IMR-90 (cell line): ENCODE measurements at regions not wholly inside any gene's neighbourhood (a gene's known extent, or its start where the extent isn't known, plus 50 kb on each side); places are given as distances from the start of the nearest gene placed in this dataset.
"Not testable (repeated sequence)": the region's sequence is repeated elsewhere in the genome, so short reads cannot be mapped to it uniquely, and the experiment has no call there.

Source experiments
- ATAC-seq: fragments of 200-7000 bp; cut with Tn5 transposase; 2 replicates; pipeline ENCODE4 v1.9.1; 2020; ENCODE audit warnings: low read depth, mild to moderate bottlenecking, moderate library complexity
- BruUV-seq: library from RNA; stranded (reverse); fragments of 400-500 nt; replicated peaks from 2 replicates; lab custom pipeline; 2021; lab: Mats Ljungman, UMichigan
- CTCF ChIA-PET: fragments of 300-600 bp; formaldehyde crosslinking; extraction: SDS; loops from one replicate; lab custom pipeline; 2021; ENCODE audit warnings: antibody characterized with exemption; lab: Yijun Ruan, JAX
- POLR2A ChIA-PET: fragments of 300-600 bp; sonication (Branson Sonifier 250); formaldehyde crosslinking; loops from one replicate; lab custom pipeline; 2022; ENCODE audit warnings: antibody characterized with exemption; ENCODE audit not compliant: unreplicated experiment; lab: Charles Lee
- DNase-seq: peaks from one replicate; pipeline ENCODE4 v3.0.0; 2013
- H2AFZ ChIP-seq: replicated peaks from 2 replicates; pipeline ENCODE3; 2013; ENCODE audit warnings: low read length, mild to moderate bottlenecking; ENCODE audit not compliant: poor library complexity
- H2AK5ac ChIP-seq: 2 replicates; pipeline ENCODE4 v1.6.1; 2013; ENCODE audit warnings: low read depth, low read length, inconsistent platforms
- H2AK9ac ChIP-seq: replicated peaks from 2 replicates; pipeline ENCODE3; 2013; ENCODE audit warnings: mild to moderate bottlenecking, low read depth, low read length, moderate library complexity; ENCODE audit not compliant: poor library complexity
- H2BK120ac ChIP-seq: 2 replicates; pipeline ENCODE4 v1.6.1; 2013; ENCODE audit warnings: low read depth, low read length, inconsistent platforms
- H2BK15ac ChIP-seq: 3 replicates; pipeline ENCODE4 v1.6.1; 2013; ENCODE audit warnings: low read depth, low read length, inconsistent platforms
- H2BK20ac ChIP-seq: 2 replicates; pipeline ENCODE4 v1.6.1; 2013; ENCODE audit warnings: low read depth, mild to moderate bottlenecking, inconsistent platforms, low read length, moderate library complexity
- H2BK5ac ChIP-seq: 2 replicates; pipeline ENCODE4 v1.6.1; 2013; ENCODE audit warnings: mild to moderate bottlenecking, low read depth, low read length, inconsistent platforms; ENCODE audit not compliant: poor library complexity, severe bottlenecking
- H3K14ac ChIP-seq: replicated peaks from 2 replicates; pipeline ENCODE4 v1.6.1; 2013; ENCODE audit warnings: low read depth, low read length, inconsistent platforms
- H3K18ac ChIP-seq: 2 replicates; pipeline ENCODE4 v1.6.1; 2013; ENCODE audit warnings: low read depth, low read length, control low read depth
- H3K23ac ChIP-seq: 2 replicates; pipeline ENCODE4 v1.6.1; 2013; ENCODE audit warnings: low read depth, low read length, inconsistent platforms
- H3K27ac ChIP-seq: 2 replicates; pipeline ENCODE4 v1.5.1; 2013; ENCODE audit warnings: mild to moderate bottlenecking, control low read depth, low read length; ENCODE audit not compliant: insufficient read depth
- H3K27me3 ChIP-seq: 2 replicates; pipeline ENCODE4 v1.6.1; 2013; ENCODE audit warnings: low read length; ENCODE audit not compliant: control insufficient read depth, insufficient read depth
- H3K36me3 ChIP-seq: 2 replicates; pipeline ENCODE4 v1.6.1; 2013; ENCODE audit warnings: low read length, mixed read lengths; ENCODE audit not compliant: control insufficient read depth, insufficient read depth
- H3K4ac ChIP-seq: 2 replicates; pipeline ENCODE4 v1.6.1; 2013; ENCODE audit warnings: low read depth, low read length, inconsistent platforms
- H3K4me1 ChIP-seq: 2 replicates; pipeline ENCODE4 v1.6.1; 2013; ENCODE audit warnings: low read length, mixed read lengths; ENCODE audit not compliant: control insufficient read depth, insufficient read depth
- H3K4me2 ChIP-seq: 2 replicates; pipeline ENCODE4 v1.6.1; 2013; ENCODE audit warnings: low read depth, mild to moderate bottlenecking, control low read depth, low read length, moderate library complexity
- H3K4me3 ChIP-seq: 2 replicates; pipeline ENCODE4 v1.5.1; 2013; ENCODE audit warnings: low read depth, mild to moderate bottlenecking, control low read depth, low read length, moderate library complexity; ENCODE audit not compliant: insufficient read depth
- H3K56ac ChIP-seq: 2 replicates; pipeline ENCODE4 v1.6.1; 2013; ENCODE audit warnings: low read length, inconsistent platforms; ENCODE audit not compliant: insufficient read depth; ENCODE audit errors: extremely low read depth
- H3K79me1 ChIP-seq, 2 experiments: 2 replicates each; pipeline ENCODE4 v1.6.1; 2013; ENCODE audit warnings: low read length in 2 of 2, inconsistent platforms in 1 of 2, low read depth in 1 of 2
- H3K9ac ChIP-seq: 2 replicates; pipeline ENCODE4 v1.6.1; 2013; ENCODE audit warnings: low read depth, low read length, control low read depth
- H3K9me1 ChIP-seq: 2 replicates; pipeline ENCODE4 v1.6.1; 2013; ENCODE audit warnings: low read length, inconsistent platforms; ENCODE audit not compliant: insufficient read depth
- H3K9me3 ChIP-seq: 2 replicates; pipeline ENCODE4 v1.6.1; 2013; ENCODE audit warnings: low read length; ENCODE audit not compliant: control insufficient read depth, insufficient read depth
- H4K20me1 ChIP-seq: 2 replicates; pipeline ENCODE4 v1.6.1; 2013; ENCODE audit warnings: low read length, inconsistent platforms; ENCODE audit not compliant: insufficient read depth
- H4K5ac ChIP-seq: 2 replicates; pipeline ENCODE4 v1.6.1; 2013; ENCODE audit warnings: mild to moderate bottlenecking, low read depth, low read length, control low read depth
- H4K8ac ChIP-seq, 2 experiments: 2 replicates each; pipeline ENCODE4 v1.6.1; 2013; ENCODE audit warnings: low read depth in 2 of 2, low read length in 2 of 2, control low read depth in 1 of 2, inconsistent platforms in 1 of 2
- H4K91ac ChIP-seq: 2 replicates; pipeline ENCODE4 v1.6.1; 2013; ENCODE audit warnings: low read depth, low read length, inconsistent platforms; ENCODE audit not compliant: insufficient read depth
- CHD1 ChIP-seq: IDR thresholded peaks from 2 replicates; pipeline ENCODE4 v1.6.1; 2012; ENCODE audit warnings: low read depth, low read length, improper control_type of control experiment
- ELK1 ChIP-seq: fragments of 150-350 bp; IDR thresholded peaks from 2 replicates; pipeline ENCODE4 v1.6.1; 2016; ENCODE audit warnings: low read depth, mild to moderate bottlenecking, low read length, moderate library complexity, borderline replicate concordance
- MXI1 ChIP-seq: IDR thresholded peaks from 2 replicates; pipeline ENCODE4 v1.6.1; 2012; ENCODE audit warnings: low read depth, mild to moderate bottlenecking, low read length, moderate library complexity, borderline replicate concordance
- NFE2L2 ChIP-seq: fragments of 150-350 bp; IDR thresholded peaks from 2 replicates; pipeline ENCODE4 v1.6.1; 2016; ENCODE audit warnings: low read depth, mild to moderate bottlenecking, low read length
- SMC3 ChIP-seq: fragments of 150-350 bp; IDR thresholded peaks from 2 replicates; pipeline ENCODE4 v1.6.1; 2016; ENCODE audit warnings: low read depth, mild to moderate bottlenecking, antibody characterized with exemption, low read length, moderate library complexity
- WGBS, 2 experiments: methylation state at CpG; one replicate each; pipeline versions ENCODE4 v1.1.5 to v1.1.7; 2013; ENCODE audit warnings: missing lambda C conversion rate in 2 of 2; ENCODE audit not compliant: insufficient read length in 1 of 2; ENCODE audit errors: extremely low coverage in 2 of 2; 5-methylcytosine and 5-hydroxymethylcytosine counted together
- dilution Hi-C: fragments of 300-500 bp; cut with HindIII; formaldehyde crosslinking; loops from one replicate; pipeline ENCODE4 v1.14.3; 2018; ENCODE audit warnings: low sequenced_read_pairs; ENCODE audit not compliant: unreplicated experiment
- in situ Hi-C: fragments of 300-500 bp; cut with MboI; formaldehyde crosslinking; loops from 3 replicates; pipeline ENCODE4 v1.14.3; 2019; ENCODE audit warnings: low sequenced_read_pairs, inconsistent platforms, mixed read lengths
- intact Hi-C: fragments of 100-400 bp; cut with micrococcal nuclease; formaldehyde crosslinking; loops from 2 replicates; pipeline ENCODE4 v1.10.0; 2022

GRCh38 chr14:35193161-35193560 is 70.8 kb downstream of the PRORP start:
- Histone ChIP-seq H3K23ac (no peak overlapping the region), H3K27me3 (no peaks in the 10 kb centered on the region), H3K14ac (no peak overlapping the region)

GRCh38 chr14:35194183-35194582 is 71.8 kb downstream of the PRORP start:
- H2BK120ac ChIP-seq, H3K27me3 ChIP-seq, DNase-seq, dilution Hi-C loops, H3K18ac ChIP-seq, H3K36me3 ChIP-seq, H3K4me1 ChIP-seq, H2AK5ac ChIP-seq, ATAC-seq, H3K9ac ChIP-seq, H3K4ac ChIP-seq, H3K27ac ChIP-seq, intact Hi-C loops, H2BK20ac ChIP-seq, H4K91ac ChIP-seq, POLR2A ChIA-PET, H3K4me2 ChIP-seq, H3K23ac ChIP-seq, BruUV-seq, H2AK9ac ChIP-seq, H3K4me3 ChIP-seq, H4K5ac ChIP-seq, H2BK5ac ChIP-seq, H3K56ac ChIP-seq, H3K9me1 ChIP-seq, H4K20me1 ChIP-seq, in situ Hi-C loops, H4K8ac ChIP-seq, H2AFZ ChIP-seq, H3K79me1 ChIP-seq, H3K9me3 ChIP-seq, H3K14ac ChIP-seq, H2BK15ac ChIP-seq: not testable (repeated sequence)
- CTCF ChIA-PET, result interaction anchor here (0.7 kb wide), 1 partner anchor 18 kb away, joined by 3 read pairs; no protein-coding TSS in a partner anchor
- WGBS, 2 experiments, result no CpG with 5 or more reads among the region's 1 CpG

More at GRCh38 chr14:35193161-35193560, 70.8 kb downstream of the PRORP start:
- Histone ChIP-seq H2BK120ac (no peak overlapping the region), H3K9me1 (peaks cover 2% of the 10 kb centered on the region; the same call in 1 of the 2 replicates), H3K9me3 (no peaks in the 10 kb centered on the region), H2BK15ac (no peak overlapping the region), H4K8ac (no peak overlapping the region), H3K56ac (no peak overlapping the region), H4K5ac (no peak overlapping the region), H3K18ac (no peak overlapping the region), H2AFZ (no peak overlapping the region), H2BK5ac (no peak overlapping the region), H3K79me1 (peaks cover 0 to 5% of the 10 kb centered on the region in 2 experiments; a peak in 1 of 4 replicates), H3K4me2 (no peak overlapping the region), H3K36me3 (peaks cover 1% of the 10 kb centered on the region; the same call in 1 of the 2 replicates), H2AK5ac (no peak overlapping the region), H4K20me1 (no peaks in the 10 kb centered on the region), H3K4me1 (peaks cover 5% of the 10 kb centered on the region), H3K4me3 (no peak overlapping the region), H4K91ac (no peak overlapping the region), H3K27ac (no peak overlapping the region), H3K4ac (no peak overlapping the region), H2AK9ac (no peak overlapping the region), H3K9ac (no peak overlapping the region), H2BK20ac (no peak overlapping the region)
- ATAC-seq (no peak), DNase-seq (no peak)
- dilution Hi-C loops (no loop called here), intact Hi-C loops (no loop called here), in situ Hi-C loops (no loop called here)
- ChIA-PET POLR2A (no interaction called here), CTCF (interaction anchor here (0.5 kb wide), 1 partner anchor 346 kb away, joined by 3 read pairs; no protein-coding TSS in a partner anchor)
- no TSS peak for BruUV-seq
- no peak for TF ChIP-seq MXI1
- TF ChIP-seq SMC3, result no peak
- no peak for TF ChIP-seq CHD1
- no peak for TF ChIP-seq NFE2L2
- no peak for TF ChIP-seq ELK1
